HepG2 (cell line): ENCODE measurements at regions not wholly inside any gene's neighbourhood (a gene's known extent, or its start where the extent isn't known, plus 50 kb on each side); places are given as distances from the start of the nearest gene placed in this dataset.

Source experiments
- TF ChIP-seq, protein P1 (sequence below): sonication (generic); formaldehyde crosslinking; IDR thresholded peaks from 2 replicates; pipeline ENCODE4; 2020; ENCODE audit warnings: missing genetic modification reagents, mild to moderate bottlenecking, borderline replicate concordance
- TF ChIP-seq, protein P2 (sequence below): sonication (generic); formaldehyde crosslinking; IDR thresholded peaks from 2 replicates; pipeline ENCODE4 v1.4.0; 2020; ENCODE audit warnings: mild to moderate bottlenecking, missing genetic modification reagents, borderline replicate concordance
- TF ChIP-seq, protein P3 (sequence below): IDR thresholded peaks from 2 replicates; pipeline ENCODE4 v1.6.1; 2016; ENCODE audit warnings: low read depth, missing genetic modification reagents, missing compliant biosample characterization

DNA sequence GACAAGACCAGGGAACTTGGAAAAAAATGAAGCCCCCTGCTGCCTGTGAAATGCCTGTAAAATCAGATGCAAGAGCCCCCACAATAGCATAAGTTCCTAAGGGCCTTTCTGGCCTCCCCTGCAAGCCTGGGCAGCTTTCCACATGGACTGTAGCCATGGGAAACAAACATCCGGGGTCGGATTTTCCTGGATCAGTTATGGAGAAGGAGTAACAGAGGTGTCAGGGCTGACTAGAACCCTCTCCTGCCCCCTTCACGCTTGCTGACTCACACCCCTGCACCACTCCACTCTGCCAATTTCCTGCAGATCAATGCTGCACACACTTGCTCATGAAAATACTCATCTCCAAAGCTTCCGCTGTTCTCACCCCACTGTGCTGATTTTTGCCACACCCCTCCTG lies 258.6 kb downstream of the CBLN1 start (continued):
- TF ChIP-seq, protein P1, sequence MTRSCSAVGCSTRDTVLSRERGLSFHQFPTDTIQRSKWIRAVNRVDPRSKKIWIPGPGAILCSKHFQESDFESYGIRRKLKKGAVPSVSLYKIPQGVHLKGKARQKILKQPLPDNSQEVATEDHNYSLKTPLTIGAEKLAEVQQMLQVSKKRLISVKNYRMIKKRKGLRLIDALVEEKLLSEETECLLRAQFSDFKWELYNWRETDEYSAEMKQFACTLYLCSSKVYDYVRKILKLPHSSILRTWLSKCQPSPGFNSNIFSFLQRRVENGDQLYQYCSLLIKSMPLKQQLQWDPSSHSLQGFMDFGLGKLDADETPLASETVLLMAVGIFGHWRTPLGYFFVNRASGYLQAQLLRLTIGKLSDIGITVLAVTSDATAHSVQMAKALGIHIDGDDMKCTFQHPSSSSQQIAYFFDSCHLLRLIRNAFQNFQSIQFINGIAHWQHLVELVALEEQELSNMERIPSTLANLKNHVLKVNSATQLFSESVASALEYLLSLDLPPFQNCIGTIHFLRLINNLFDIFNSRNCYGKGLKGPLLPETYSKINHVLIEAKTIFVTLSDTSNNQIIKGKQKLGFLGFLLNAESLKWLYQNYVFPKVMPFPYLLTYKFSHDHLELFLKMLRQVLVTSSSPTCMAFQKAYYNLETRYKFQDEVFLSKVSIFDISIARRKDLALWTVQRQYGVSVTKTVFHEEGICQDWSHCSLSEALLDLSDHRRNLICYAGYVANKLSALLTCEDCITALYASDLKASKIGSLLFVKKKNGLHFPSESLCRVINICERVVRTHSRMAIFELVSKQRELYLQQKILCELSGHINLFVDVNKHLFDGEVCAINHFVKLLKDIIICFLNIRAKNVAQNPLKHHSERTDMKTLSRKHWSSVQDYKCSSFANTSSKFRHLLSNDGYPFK, result no peak
- TF ChIP-seq, protein P2, sequence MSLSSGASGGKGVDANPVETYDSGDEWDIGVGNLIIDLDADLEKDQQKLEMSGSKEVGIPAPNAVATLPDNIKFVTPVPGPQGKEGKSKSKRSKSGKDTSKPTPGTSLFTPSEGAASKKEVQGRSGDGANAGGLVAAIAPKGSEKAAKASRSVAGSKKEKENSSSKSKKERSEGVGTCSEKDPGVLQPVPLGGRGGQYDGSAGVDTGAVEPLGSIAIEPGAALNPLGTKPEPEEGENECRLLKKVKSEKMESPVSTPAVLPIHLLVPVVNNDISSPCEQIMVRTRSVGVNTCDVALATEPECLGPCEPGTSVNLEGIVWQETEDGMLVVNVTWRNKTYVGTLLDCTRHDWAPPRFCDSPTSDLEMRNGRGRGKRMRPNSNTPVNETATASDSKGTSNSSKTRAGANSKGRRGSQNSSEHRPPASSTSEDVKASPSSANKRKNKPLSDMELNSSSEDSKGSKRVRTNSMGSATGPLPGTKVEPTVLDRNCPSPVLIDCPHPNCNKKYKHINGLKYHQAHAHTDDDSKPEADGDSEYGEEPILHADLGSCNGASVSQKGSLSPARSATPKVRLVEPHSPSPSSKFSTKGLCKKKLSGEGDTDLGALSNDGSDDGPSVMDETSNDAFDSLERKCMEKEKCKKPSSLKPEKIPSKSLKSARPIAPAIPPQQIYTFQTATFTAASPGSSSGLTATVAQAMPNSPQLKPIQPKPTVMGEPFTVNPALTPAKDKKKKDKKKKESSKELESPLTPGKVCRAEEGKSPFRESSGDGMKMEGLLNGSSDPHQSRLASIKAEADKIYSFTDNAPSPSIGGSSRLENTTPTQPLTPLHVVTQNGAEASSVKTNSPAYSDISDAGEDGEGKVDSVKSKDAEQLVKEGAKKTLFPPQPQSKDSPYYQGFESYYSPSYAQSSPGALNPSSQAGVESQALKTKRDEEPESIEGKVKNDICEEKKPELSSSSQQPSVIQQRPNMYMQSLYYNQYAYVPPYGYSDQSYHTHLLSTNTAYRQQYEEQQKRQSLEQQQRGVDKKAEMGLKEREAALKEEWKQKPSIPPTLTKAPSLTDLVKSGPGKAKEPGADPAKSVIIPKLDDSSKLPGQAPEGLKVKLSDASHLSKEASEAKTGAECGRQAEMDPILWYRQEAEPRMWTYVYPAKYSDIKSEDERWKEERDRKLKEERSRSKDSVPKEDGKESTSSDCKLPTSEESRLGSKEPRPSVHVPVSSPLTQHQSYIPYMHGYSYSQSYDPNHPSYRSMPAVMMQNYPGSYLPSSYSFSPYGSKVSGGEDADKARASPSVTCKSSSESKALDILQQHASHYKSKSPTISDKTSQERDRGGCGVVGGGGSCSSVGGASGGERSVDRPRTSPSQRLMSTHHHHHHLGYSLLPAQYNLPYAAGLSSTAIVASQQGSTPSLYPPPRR (CRISPR knock-in tag), result no peak
- TF ChIP-seq, protein P3, sequence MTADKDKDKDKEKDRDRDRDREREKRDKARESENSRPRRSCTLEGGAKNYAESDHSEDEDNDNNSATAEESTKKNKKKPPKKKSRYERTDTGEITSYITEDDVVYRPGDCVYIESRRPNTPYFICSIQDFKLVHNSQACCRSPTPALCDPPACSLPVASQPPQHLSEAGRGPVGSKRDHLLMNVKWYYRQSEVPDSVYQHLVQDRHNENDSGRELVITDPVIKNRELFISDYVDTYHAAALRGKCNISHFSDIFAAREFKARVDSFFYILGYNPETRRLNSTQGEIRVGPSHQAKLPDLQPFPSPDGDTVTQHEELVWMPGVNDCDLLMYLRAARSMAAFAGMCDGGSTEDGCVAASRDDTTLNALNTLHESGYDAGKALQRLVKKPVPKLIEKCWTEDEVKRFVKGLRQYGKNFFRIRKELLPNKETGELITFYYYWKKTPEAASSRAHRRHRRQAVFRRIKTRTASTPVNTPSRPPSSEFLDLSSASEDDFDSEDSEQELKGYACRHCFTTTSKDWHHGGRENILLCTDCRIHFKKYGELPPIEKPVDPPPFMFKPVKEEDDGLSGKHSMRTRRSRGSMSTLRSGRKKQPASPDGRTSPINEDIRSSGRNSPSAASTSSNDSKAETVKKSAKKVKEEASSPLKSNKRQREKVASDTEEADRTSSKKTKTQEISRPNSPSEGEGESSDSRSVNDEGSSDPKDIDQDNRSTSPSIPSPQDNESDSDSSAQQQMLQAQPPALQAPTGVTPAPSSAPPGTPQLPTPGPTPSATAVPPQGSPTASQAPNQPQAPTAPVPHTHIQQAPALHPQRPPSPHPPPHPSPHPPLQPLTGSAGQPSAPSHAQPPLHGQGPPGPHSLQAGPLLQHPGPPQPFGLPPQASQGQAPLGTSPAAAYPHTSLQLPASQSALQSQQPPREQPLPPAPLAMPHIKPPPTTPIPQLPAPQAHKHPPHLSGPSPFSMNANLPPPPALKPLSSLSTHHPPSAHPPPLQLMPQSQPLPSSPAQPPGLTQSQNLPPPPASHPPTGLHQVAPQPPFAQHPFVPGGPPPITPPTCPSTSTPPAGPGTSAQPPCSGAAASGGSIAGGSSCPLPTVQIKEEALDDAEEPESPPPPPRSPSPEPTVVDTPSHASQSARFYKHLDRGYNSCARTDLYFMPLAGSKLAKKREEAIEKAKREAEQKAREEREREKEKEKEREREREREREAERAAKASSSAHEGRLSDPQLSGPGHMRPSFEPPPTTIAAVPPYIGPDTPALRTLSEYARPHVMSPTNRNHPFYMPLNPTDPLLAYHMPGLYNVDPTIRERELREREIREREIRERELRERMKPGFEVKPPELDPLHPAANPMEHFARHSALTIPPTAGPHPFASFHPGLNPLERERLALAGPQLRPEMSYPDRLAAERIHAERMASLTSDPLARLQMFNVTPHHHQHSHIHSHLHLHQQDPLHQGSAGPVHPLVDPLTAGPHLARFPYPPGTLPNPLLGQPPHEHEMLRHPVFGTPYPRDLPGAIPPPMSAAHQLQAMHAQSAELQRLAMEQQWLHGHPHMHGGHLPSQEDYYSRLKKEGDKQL, result no peak
